NCI-H748 (cell line): ENCODE measurements at regions not wholly inside any gene's neighbourhood (a gene's known extent, or its start where the extent isn't known, plus 50 kb on each side); places are given as distances from the start of the nearest gene placed in this dataset.

Experiments used
- DNase-seq: peaks from one replicate; lab custom pipeline; 2025; ENCODE audit not compliant: unreplicated experiment; lab: John Stamatoyannopoulos, UW

- peak; percentile 75 for DNase-seq
These were observed 83.5 kb upstream of the INSIG1 start for GRCh38 chr7:155213955-155214740.

GRCh38 chr7:155215576-155216325, 81.9 kb upstream of the INSIG1 start:
- no peak for DNase-seq

GRCh38 chr7:155216475-155217272, 81.0 kb upstream of the INSIG1 start:
- DNase-seq: no peak

GRCh38 chr7:155217634-155218033, 80.0 kb upstream of the INSIG1 start:
- no peak for DNase-seq

- no peak for DNase-seq
These were observed 79.2 kb upstream of the INSIG1 start for GRCh38 chr7:155218276-155219153.

- no peak for DNase-seq
These were observed 78.5 kb upstream of the INSIG1 start for GRCh38 chr7:155219154-155219531.

- no peak for DNase-seq
These were observed 77.5 kb upstream of the INSIG1 start for GRCh38 chr7:155219947-155220769.

GRCh38 chr7:155220903-155221302, 76.8 kb upstream of the INSIG1 start:
- DNase-seq: no peak

GRCh38 chr7:155221547-155221946, 76.1 kb upstream of the INSIG1 start:
- no peak for DNase-seq

- peak; percentile 91 for DNase-seq
These were observed 75.6 kb upstream of the INSIG1 start for GRCh38 chr7:155222061-155222460.

GRCh38 chr7:155222573-155222972, 75.1 kb upstream of the INSIG1 start:
- DNase-seq: peak; percentile 44

GRCh38 chr7:155223021-155223420, 74.7 kb upstream of the INSIG1 start:
- DNase-seq: no peak

GRCh38 chr7:155223503-155223902, 74.2 kb upstream of the INSIG1 start:
- DNase-seq: peak; percentile 32

- peak; percentile 88 for DNase-seq
These were observed 73.4 kb upstream of the INSIG1 start for GRCh38 chr7:155224116-155224811.

- no peak for DNase-seq
These were observed 72.6 kb upstream of the INSIG1 start for GRCh38 chr7:155225095-155225494.

GRCh38 chr7:155225516-155225915, 72.2 kb upstream of the INSIG1 start:
- DNase-seq: no peak

GRCh38 chr7:155226261-155227003, 71.2 kb upstream of the INSIG1 start:
- no peak for DNase-seq

GRCh38 chr7:155227004-155227787, 70.5 kb upstream of the INSIG1 start:
- peak; percentile 27 for DNase-seq
